Fibroblast of skin of abdomen (primary cell): ENCODE measurements at regions not wholly inside any gene's neighbourhood (a gene's known extent, or its start where the extent isn't known, plus 50 kb on each side); places are given as distances from the start of the nearest gene placed in this dataset.

Experiments used
- DNase-seq: peaks from one replicate; pipeline ENCODE4 v3.0.0-alpha.2; 2013

DNA sequence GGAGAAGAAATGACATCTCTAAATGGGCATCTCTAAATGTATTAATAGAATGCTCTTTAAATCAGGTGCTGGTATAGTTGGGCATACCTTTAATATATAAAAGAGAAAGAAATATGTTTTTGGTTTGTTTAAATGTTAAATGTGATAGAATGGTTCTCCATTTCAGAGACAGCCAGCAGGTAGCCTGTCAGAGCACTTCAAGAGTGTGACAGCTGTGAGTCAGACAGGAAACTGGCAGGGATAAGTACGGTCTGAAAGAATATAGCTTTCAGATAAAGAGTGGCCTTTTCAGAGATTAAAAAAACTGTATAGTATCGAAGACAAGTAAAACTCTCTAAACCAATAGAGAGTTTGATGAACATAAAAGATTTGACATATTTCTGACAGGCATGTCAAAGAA is 654.1 kb downstream of the IGSF11 start:
- DNase-seq, result no peak

GRCh38 chr3:118396491-118396890 is 638.2 kb downstream of the IGSF11 start:
- no peak for DNase-seq

DNA sequence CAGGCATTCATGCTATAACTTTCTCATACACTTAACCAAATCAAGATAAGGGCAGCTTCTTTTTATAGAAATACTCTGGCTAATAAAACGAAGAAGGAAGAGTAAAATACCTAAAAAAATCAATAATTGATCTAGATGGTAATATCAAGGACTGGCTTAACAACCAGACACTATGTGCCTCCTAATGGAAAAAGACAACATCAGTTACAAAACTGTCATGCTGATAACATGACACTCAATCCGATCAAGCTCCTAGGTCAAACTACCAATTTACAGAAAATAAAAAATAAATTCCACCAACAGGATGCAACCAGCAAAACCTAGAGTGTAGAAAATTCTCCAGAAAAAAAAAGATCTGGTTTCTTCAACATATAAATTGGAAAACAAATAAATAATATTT is 634.6 kb downstream of the IGSF11 start:
- DNase-seq, result no peak

GRCh38 chr3:118400886-118401285 is 633.8 kb downstream of the IGSF11 start:
- no peak for DNase-seq

GRCh38 chr3:118401887-118402286 is 632.8 kb downstream of the IGSF11 start:
- DNase-seq, result no peak

GRCh38 chr3:118402971-118403370 is 631.7 kb downstream of the IGSF11 start:
- DNase-seq, result no peak

DNA sequence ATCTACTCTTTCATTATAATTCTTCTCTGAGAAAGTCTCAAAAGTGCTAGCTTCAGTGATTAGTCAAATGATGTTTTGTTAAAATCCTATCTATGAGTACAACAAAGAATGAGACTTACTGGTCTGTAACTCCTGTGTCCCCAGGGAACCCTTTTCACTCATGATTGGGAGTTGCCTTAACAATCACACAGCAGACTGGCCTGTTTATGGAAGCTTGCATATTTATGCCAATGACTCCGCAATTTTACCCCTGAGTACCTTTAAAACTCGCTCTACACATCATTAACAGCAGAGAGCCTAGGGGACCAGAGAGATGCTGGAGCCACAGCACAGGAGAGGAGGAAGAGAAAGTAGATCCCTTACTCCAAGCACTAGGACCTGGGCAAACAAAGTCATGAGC is 628.1 kb downstream of the IGSF11 start:
- no peak for DNase-seq

GRCh38 chr3:118408431-118408830 is 626.2 kb downstream of the IGSF11 start:
- no peak for DNase-seq

DNA sequence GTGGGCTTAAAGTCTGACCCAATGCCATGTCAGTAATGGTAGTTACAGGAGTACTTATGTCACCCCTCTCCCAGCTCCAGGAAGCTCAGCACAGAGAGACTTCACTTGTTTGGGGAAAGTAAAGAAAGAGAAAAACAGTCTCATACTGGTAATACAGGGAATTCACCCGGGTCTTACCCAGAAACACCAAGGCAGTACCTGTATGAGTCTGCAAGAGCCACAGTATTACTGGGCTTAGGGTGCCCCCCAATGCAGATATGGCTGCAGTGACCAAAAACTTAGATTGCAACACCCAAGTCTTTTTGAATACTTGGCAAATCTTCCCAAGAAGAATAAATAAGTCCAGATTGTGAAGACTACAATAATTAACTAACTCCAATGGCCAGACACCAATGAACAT is 622.1 kb downstream of the IGSF11 start:
- no peak for DNase-seq

- no peak for DNase-seq
Measured at GRCh38 chr3:118425272-118425837, 609.3 kb downstream of the IGSF11 start.

DNA sequence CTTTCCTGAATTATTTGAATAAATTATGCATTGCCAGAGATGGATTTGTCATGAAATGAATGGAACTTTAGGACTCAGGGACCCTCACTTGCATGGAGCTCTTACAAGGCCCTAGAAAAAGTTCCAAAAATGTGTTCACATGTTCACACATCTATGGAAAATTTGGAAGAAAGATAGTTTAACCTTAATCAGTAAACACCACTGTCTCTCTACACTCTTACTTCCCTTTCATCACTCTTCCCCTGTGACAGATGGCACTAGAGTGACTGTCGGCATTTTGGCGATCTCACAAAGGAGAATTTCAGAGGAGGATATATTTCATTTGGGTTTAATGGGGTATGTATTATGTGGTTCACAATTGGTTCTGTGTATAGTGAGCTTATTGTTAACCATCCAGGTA is 600.8 kb downstream of the IGSF11 start:
- DNase-seq, result no peak

DNA sequence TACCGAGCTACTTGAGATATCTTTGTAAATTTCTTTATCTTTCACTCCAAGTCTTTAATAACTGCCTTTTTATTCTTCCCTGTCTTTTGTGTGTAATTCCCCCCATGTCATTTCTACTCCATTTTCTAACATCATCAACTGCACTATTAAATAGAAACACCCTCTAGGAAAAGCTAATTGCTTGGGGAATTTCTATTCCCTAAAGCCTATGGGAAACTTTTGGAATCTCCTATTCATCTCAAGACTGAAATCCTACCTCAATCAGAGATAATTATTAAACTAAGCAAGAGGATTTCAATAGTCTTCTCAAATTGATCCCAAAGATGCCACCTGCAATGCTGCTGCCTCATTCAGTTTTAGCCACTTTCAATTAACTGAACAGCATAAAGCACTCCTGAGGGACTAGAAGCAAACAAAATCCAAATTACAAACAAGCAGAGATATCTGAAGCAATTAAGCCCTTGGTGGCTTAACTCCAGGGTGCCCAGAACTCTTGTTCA is 598.7 kb downstream of the IGSF11 start:
- DNase-seq, result no peak

DNA sequence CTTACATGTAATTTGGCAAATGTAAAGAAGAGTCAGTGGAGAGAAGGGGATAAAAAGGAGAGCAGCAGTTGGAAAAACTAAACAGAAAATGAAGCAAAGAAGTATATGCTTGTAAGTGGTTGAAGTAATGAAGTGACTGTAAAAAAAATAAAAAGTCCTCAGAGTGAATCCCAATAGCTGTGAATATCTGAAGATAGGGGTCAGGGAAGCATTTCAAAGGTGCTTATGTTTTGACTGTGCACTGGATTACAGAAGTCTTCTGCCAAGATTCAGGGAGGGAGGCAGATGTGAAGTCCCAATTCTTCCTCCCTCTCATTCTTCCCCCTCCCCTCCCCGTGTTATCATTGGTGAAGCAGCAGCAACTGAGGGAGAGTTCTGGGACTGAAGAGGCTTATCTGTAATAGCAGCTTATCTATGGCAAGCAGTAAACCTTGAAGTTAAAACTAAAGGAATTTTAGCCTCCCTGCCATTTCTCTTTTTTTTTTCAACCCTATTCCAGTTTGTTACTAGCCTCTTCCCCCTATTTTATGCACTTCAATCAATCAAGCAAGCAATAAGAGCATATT is 597.9 kb downstream of the IGSF11 start:
- no peak for DNase-seq

GRCh38 chr3:118445036-118445435 is 589.6 kb downstream of the IGSF11 start:
- no peak for DNase-seq

- DNase-seq, result no peak
Measured at GRCh38 chr3:118447339-118447738, 587.3 kb downstream of the IGSF11 start.

DNA sequence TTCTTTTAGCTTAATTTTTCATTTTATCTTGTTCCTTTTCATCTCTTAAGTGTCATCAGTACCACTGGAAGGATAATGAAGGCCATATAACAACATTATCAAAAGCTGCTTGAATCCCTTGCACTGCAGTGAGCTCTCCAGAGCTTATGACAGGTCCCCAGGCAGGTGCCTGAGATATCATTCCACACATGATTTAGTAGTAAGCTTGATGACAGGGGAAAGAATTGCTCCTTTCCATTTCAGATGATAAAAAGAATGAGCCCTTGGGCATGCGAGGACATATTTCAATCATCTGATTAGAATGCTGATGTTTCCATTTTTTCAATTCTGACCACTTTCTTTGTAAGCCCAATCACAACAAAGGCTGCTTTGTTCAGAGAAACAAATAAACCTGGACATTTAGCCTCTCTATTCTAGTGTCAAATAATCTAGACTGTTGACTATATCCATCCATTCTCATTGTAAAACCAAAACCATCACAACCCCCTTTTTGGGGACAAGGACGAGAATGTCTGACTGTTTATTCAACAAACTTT is 567.8 kb downstream of the IGSF11 start:
- DNase-seq, result no peak

GRCh38 chr3:118468801-118469200 is 565.8 kb downstream of the IGSF11 start:
- DNase-seq, result no peak

DNA sequence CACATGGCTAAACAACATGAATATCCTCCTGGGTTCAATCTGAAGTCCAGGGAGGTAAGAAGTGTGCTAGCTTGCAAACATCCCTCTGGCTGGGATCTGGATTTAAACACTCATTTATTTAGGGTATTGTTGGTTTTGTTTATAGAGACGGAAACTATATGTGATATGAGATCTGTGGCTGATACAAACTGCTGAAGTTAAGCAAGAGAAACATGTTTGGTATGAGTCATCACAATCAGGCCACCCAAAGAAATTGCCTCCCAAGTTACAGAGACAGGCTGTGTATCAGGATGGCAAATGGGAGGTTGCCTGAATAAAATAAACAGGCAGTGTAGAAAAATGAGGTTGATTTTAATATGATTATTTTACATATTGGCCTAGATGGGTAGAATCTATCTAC is 562.1 kb downstream of the IGSF11 start:
- no peak for DNase-seq

DNA sequence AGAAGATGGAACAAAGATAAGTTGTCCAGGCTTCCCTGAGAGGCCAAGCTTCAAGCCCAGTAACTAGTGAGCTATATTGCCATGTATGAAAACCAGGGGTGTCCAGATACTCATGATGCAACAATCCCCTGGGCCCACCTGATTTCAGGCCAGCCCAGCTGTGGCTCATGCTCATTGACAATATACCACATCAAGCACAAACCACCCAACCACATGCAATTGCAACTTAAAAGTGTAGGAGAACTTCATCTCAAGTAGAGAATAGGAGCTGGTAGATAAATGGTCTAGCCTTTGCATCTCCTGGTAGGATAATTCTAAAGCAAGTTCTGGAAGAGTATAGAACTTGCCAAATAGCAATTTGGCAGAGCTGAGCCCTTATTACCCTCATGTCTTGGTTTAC is 561.3 kb downstream of the IGSF11 start:
- DNase-seq, result no peak

GRCh38 chr3:118476885-118477618 is 557.6 kb downstream of the IGSF11 start:
- DNase-seq, result no peak

- DNase-seq, result no peak
Measured at GRCh38 chr3:118477768-118478167, 556.9 kb downstream of the IGSF11 start.

GRCh38 chr3:118478706-118479276 is 555.9 kb downstream of the IGSF11 start:
- no peak for DNase-seq

- no peak for DNase-seq
Measured at GRCh38 chr3:118479376-118479775, 555.3 kb downstream of the IGSF11 start.
